HG02981 (cell line): ENCODE measurements at regions not wholly inside any gene's neighbourhood (a gene's known extent, or its start where the extent isn't known, plus 50 kb on each side); places are given as distances from the start of the nearest gene placed in this dataset.

ENCODE experiments used
- ATAC-seq: cut with Tn5 transposase; IDR thresholded peaks from one replicate; pipeline ENCODE4 v1.9.1; 2021; ENCODE audit warnings: mild to moderate bottlenecking, moderate library complexity; ENCODE audit not compliant: unreplicated experiment

GRCh38 chr18:44518666-44519065 lies 162.0 kb upstream of the SETBP1 start:
- no peak for ATAC-seq

GRCh38 chr18:44520981-44521667 lies 159.6 kb upstream of the SETBP1 start:
- no peak for ATAC-seq

- ATAC-seq = no peak
Observed at GRCh38 chr18:44521668-44522022, 159.0 kb upstream of the SETBP1 start.

DNA sequence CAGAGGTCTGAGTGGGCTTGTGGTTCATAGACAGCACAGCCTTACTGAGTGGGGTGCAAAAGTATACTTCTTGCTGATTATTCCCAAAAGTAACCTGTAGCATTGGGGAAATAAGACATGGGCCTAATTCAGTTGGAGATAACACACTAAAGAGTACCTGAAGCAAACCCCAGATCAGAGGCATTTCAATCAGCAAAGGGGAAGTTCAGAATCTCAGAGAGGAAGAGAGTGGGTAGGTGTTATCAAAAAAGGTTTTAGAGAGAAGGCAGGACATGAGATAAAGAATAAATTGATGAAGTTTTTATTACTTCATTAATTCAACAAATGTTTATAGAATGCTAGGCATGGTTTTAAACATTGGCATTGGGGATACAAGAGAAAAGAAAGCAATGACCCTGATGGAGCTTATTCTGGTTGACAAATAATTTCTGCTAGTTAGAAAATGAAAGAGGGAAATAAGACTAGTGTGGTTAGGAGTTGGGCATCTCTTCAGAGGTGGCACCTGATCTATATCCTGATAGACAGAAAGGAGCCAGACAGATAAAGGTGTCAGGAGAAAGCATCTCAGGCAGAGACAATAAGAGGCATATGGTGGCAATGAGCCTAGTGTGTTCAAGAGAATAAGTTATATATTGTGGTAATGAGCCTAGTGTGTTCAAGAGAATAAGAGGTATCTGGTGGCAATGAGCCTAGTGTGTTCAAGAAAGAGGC lies 153.8 kb upstream of the SETBP1 start:
- no peak for ATAC-seq

DNA sequence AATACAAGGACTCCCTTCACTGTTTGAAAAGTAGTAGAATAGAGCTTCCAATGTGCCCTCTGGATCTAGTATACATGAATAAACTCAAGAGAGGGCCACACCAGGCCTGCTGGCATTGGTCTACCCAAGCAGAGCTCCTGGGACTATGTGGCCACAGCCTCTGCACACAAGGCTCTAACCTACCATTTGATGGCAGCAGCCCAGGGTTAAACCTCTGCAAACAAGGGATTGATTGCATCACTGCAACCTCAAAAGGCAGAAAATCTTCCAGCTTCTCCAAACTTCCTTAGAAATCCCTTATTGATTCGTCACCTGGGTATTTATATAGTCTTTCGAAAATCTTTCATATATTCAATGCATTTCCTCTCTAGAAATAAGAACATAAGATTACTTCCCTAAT lies 147.6 kb upstream of the SETBP1 start:
- no peak for ATAC-seq

- ATAC-seq = no peak
Observed at GRCh38 chr18:44536046-44536445, 144.6 kb upstream of the SETBP1 start.

GRCh38 chr18:44536619-44537018 lies 144.1 kb upstream of the SETBP1 start:
- no peak for ATAC-seq

DNA sequence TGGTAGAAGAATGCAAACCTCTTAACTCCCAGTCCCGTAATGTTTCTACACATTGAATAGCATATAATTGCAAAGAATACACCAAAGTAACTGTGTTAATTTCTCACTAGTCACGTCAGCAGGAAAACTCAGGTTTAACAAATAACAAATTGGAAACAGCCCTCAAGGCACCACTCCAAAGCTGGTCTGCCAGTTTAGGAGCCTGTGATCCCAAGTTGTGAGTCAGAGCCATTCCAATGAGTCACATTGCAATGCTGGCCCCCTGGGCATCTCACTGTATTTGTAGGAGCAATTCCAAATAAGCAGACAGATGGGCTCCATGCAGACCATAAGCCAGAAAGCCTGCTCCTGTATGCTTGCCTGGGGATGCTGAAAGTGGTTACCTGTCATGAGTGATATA lies 143.2 kb upstream of the SETBP1 start:
- no peak for ATAC-seq

DNA sequence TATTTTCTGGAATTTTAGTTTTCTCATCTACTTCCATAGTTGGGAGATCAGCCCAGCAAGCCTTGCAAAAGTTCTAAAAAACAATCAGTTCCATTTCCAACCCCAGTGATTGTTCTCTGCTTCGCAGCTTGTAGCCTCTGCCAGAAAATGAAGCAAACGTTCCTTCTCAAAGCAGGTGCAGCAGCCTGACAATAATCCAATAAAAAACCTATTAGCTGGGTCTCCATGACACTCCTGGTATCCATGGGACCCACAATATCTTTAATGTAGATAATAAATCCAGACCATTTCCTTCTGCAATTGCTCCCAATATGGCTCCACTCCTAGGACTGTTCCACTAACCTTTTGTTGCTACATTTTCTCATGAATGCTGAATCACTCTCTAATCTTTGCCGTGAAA lies 140.8 kb upstream of the SETBP1 start:
- ATAC-seq = no peak

DNA sequence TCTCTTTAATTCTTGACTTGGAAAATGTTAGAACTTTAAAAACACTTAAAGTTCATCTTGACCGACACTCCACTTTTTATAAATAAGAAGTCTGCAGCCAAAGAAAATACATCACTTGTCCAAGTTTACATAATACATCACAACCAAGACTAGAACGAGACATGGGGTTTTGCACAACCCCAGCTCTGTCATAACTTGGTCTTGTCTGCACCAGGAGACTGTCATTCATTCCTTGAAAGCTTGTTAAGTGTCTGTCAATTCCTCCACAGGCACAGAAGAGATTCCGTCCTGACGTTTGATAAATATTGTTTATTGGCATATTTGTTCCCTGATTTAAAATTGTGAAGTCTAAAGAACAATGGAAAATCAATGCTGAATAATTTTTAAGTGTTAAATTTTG lies 139.5 kb upstream of the SETBP1 start:
- no peak for ATAC-seq

GRCh38 chr18:44541781-44542180 lies 138.9 kb upstream of the SETBP1 start:
- ATAC-seq = no peak

GRCh38 chr18:44543387-44543786 lies 137.3 kb upstream of the SETBP1 start:
- ATAC-seq = no peak

DNA sequence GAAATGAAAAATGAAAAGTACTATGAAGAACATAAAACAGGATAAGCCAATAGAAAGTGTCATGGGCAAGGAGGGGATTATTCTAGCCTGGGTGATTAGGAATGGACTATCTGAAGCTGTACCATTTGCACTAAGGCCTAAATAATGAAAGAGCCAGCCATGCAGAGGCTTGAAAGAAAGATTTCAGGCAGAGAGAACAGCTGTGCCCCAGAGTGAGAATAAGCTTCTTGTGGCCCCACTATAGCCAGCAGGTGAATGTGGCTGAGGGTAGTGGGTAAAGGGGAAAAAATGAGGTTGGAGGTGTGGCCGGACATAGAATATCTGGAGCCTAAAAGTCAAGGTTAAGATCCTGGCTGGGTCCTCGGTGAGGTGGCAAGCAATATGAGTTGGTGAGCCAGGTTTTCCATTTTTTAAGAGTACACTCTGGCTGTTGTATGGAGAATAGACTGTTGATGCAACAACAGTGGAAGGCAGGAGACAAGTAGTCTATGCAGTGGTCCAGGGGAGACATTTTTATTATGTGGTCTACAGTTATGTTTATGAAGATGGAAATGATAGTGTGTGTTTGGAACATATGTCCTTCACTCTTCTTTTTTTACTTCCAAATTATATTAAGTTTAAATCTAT lies 135.2 kb upstream of the SETBP1 start:
- ATAC-seq = no peak

DNA sequence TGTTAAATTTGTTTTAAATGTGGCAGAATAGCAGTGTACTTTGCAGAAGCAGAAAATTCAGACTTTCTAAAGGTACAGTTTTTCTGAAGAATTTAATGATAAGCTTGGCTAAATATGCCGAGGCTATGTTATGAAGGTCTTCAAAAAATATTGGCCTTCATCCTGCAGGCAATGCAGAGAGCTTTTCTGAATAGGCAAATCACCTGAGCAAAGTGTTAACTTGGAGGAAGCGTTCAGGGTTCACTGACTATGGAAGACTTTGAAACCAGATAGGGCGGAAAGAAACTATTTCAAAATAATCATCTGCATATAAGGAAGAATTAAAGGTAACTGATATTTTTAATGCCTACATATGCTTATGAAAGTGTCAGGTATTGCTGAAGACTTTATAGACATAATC lies 133.7 kb upstream of the SETBP1 start:
- ATAC-seq = no peak

GRCh38 chr18:44548291-44549221 lies 132.1 kb upstream of the SETBP1 start:
- ATAC-seq = no peak

GRCh38 chr18:44552706-44553105 lies 128.0 kb upstream of the SETBP1 start:
- no peak for ATAC-seq

- no peak for ATAC-seq
Observed at GRCh38 chr18:44556296-44556695, 124.4 kb upstream of the SETBP1 start.

DNA sequence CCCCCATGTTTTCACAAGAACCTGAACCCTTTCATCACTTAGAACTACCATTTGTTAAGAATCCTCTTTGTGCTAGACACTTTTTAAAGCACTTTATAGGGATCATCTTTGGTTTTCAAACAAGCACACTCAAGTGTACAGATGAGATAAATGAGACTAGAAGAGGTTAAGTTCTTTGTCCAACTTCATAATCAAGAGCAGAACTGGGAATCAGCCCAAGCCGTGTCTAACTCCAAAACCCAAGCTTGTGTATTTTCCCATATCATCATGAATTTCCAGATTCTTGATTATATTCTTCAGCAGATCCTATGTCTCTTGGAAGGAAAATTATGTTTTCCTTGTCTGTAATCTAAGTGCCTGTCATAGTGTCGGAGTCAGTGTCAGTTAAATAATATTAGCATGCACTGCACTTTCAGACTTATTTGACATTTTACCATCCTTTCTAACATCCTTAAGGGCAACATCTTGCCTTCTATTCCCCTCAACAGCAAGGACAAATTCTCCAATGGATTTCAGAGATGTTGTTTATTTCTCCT lies 123.0 kb upstream of the SETBP1 start:
- ATAC-seq = no peak

GRCh38 chr18:44558767-44559166 lies 121.9 kb upstream of the SETBP1 start:
- ATAC-seq = no peak

DNA sequence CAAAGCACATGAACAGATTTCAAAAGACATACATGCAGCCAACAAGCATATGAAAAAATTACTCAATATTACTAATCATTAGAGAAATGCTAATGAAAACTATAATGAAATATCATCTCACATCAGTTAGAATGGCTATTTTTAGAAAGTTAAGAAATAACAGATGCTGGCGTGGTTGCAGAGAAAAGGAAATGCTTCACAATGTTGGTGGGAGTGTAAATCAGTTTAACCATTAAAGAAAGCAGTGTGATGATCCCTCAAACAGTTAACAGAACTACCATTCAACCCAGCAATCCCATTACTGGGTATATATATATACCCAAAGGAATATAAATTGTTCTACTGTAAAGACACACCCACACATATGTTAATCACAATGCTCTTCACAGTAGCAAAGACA lies 117.7 kb upstream of the SETBP1 start:
- no peak for ATAC-seq

GRCh38 chr18:44564922-44565321 lies 115.8 kb upstream of the SETBP1 start:
- no peak for ATAC-seq
